Spleen (tissue), 7 donors: ENCODE measurements at regions not wholly inside any gene's neighbourhood (a gene's known extent, or its start where the extent isn't known, plus 50 kb on each side); places are given as distances from the start of the nearest gene placed in this dataset.
"Not testable (repeated sequence)": the region's sequence is repeated elsewhere in the genome, so short reads cannot be mapped to it uniquely, and the experiment has no call there.

Experiments
- CTCF ChIP-seq, 11 experiments: fragments of 200-600 bp in 7 of 11; fragments of 450-650 bp in 4 of 11; sonication (generic) in 4 of 11; IDR thresholded peaks in 8 of 11; conservative IDR thresholded peaks in 3 of 11; 1 replicate in 7 of 11; 2 replicates in 4 of 11; pipeline versions ENCODE4 v1.4.0 to v1.8.0; 2016 to 2021; ENCODE audit warnings: antibody characterized with exemption in 11 of 11, inconsistent platforms in 4 of 11, mild to moderate bottlenecking in 1 of 11
- POLR2A ChIP-seq, 3 donors: fragments of 450-650 bp; IDR thresholded peaks; one replicate each; pipeline ENCODE4 v1.5.1; 2017; ENCODE audit warnings: antibody characterized with exemption in 3 of 3, mild to moderate bottlenecking in 1 of 3
- POLR2AphosphoS5 ChIP-seq, 3 donors: sonication (generic); formaldehyde crosslinking; IDR thresholded peaks; one replicate each; pipeline ENCODE4 v1.5.1; 2017; ENCODE audit warnings: antibody characterized with exemption in 3 of 3
- donor health status: DM: no; HTN: no; CAD: no; lungs with moderate emphysema.
- donor health status: DM: no; HTN: no; CAD: no.
- donor health status: DM: no; HTN: no; CAD: no.

GRCh38 chr16:15307184-15307583 lies 70.9 kb downstream of the NPIPA5 start:
- not testable (repeated sequence) for TF ChIP-seq POLR2AphosphoS5 (IDR thresholded peaks at IDR 0.05); POLR2A (IDR thresholded peaks at IDR 0.05); CTCF (IDR thresholded peaks at IDR 0.05 in 8 of 11, conservative IDR thresholded peaks at IDR 0.05 in 3 of 11)
